Keratinocyte (primary cell): ENCODE measurements at regions not wholly inside any gene's neighbourhood (a gene's known extent, or its start where the extent isn't known, plus 50 kb on each side); places are given as distances from the start of the nearest gene placed in this dataset.

ENCODE experiments used
- DNase-seq: peaks from one replicate; pipeline ENCODE4 v3.0.0-alpha.2; 2011; ENCODE audit warnings: low read depth, missing footprints, low spot score
- FAIRE-seq: peaks from 2 replicates; lab custom pipeline; 2011; peaks lifted over from hg19 to GRCh38; lab: Jason Lieb, UNC
- H2AFZ ChIP-seq: 2 replicates; pipeline ENCODE4 v1.6.0; 2012; ENCODE audit warnings: low read length, control low read depth, inconsistent platforms; ENCODE audit not compliant: control insufficient read depth
- H3K27ac ChIP-seq: 2 replicates; pipeline ENCODE4 v1.5.1; 2011; ENCODE audit warnings: low read length; ENCODE audit not compliant: control insufficient read depth, insufficient read depth
- H3K27me3 ChIP-seq: 3 replicates; pipeline ENCODE4 v1.6.0; 2011; ENCODE audit warnings: low read length; ENCODE audit not compliant: control insufficient read depth, insufficient read depth; ENCODE audit errors: extremely low read depth
- H3K36me3 ChIP-seq, 2 experiments: 2 replicates in 1 of 2; 3 replicates in 1 of 2; pipeline ENCODE4 v1.5.1; 2011; ENCODE audit warnings: low read length in 2 of 2, mild to moderate bottlenecking in 1 of 2; ENCODE audit not compliant: control insufficient read depth in 2 of 2, insufficient read depth in 2 of 2; ENCODE audit errors: extremely low read depth in 1 of 2
- H3K4me1 ChIP-seq: 3 replicates; pipeline ENCODE4 v1.5.1; 2011; ENCODE audit warnings: low read length; ENCODE audit not compliant: control insufficient read depth, insufficient read depth; ENCODE audit errors: extremely low read depth
- H3K4me2 ChIP-seq: 3 replicates; pipeline ENCODE4 v1.6.0; 2011; ENCODE audit warnings: low read depth, low read length; ENCODE audit not compliant: control insufficient read depth, insufficient read depth; ENCODE audit errors: extremely low read depth
- H3K4me3 ChIP-seq, 3 experiments: fragments of 200-600 bp in 1 of 3; sonication (generic) in 1 of 3; 2 replicates in 2 of 3; 3 replicates in 1 of 3; pipeline ENCODE4 v1.5.1; 2011 to 2016; ENCODE audit warnings: low read length in 3 of 3, mild to moderate bottlenecking in 3 of 3, control low read depth in 2 of 3, inconsistent platforms in 1 of 3, low read depth in 1 of 3, mixed read lengths in 1 of 3, mixed run types in 1 of 3, moderate library complexity in 1 of 3; ENCODE audit not compliant: control insufficient read depth in 2 of 3, insufficient read depth in 2 of 3; ENCODE audit errors: extremely low read depth in 1 of 3
- H3K79me2 ChIP-seq: 2 replicates; pipeline ENCODE4 v1.6.0; 2012; ENCODE audit warnings: low read length; ENCODE audit not compliant: control insufficient read depth, insufficient read depth
- H3K9ac ChIP-seq: 3 replicates; pipeline ENCODE4 v1.6.0; 2011; ENCODE audit warnings: low read length; ENCODE audit not compliant: control insufficient read depth, insufficient read depth; ENCODE audit errors: extremely low read depth
- H3K9me1 ChIP-seq: 3 replicates; pipeline ENCODE4 v1.6.0; 2011; ENCODE audit warnings: low read length; ENCODE audit not compliant: control insufficient read depth, insufficient read depth; ENCODE audit errors: extremely low read depth
- H3K9me3 ChIP-seq: 2 replicates; pipeline ENCODE4 v1.5.1; 2012; ENCODE audit warnings: low read depth, low read length; ENCODE audit not compliant: control insufficient read depth
- H4K20me1 ChIP-seq: 3 replicates; pipeline ENCODE4 v1.6.0; 2011; ENCODE audit warnings: low read length; ENCODE audit not compliant: control insufficient read depth, insufficient read depth; ENCODE audit errors: extremely low read depth
- EZH2 ChIP-seq: IDR thresholded peaks from one replicate; pipeline ENCODE4 v1.6.1; 2012; ENCODE audit warnings: inconsistent platforms, mild to moderate bottlenecking, low read length, moderate library complexity
- dilution Hi-C: fragments of 300-500 bp; cut with MboI; formaldehyde crosslinking; loops from one replicate; pipeline ENCODE4 v1.7.0; 2020; ENCODE audit warnings: low sequenced_read_pairs; ENCODE audit not compliant: extremely low pct_ligation_motif_present
- TF ChIP-seq, protein P1 (sequence below), 3 experiments: IDR thresholded peaks in 1 of 3; conservative IDR thresholded peaks in 1 of 3; optimal IDR thresholded peaks in 1 of 3; 2 replicates in 2 of 3; 3 replicates in 1 of 3; pipeline versions ENCODE3 to v1.5.1; 2011; ENCODE audit warnings: low read length in 3 of 3, mild to moderate bottlenecking in 3 of 3, moderate library complexity in 2 of 3, control low read depth in 1 of 3, inconsistent platforms in 1 of 3; ENCODE audit not compliant: insufficient read depth in 2 of 3; ENCODE audit errors: extremely low read depth in 1 of 3

DNA sequence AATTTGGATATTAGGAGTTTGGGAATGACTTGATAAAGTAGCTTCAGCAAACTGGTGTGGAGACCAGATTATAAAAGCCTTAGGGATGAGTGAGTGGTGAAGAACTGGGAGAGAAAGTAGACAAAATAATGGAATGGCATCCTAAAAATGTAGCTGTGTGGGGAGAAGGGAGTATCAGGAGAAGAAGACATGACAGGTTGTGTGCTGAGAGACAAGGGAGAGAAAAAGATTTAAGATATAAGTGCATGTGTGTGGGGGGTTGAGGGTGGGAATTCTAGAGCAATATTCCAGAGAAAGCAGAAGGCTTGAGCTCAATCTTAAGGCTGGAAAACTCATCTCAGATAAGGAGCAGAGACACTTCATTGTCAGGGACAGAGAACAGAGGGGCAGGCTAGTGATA, 159.5 kb downstream of the HNMT start:
- H3K4me2 ChIP-seq, result no peak overlapping the region
- peaks cover 24% of the 10 kb centered on the region for H3K4me1 ChIP-seq
- FAIRE-seq (no peak), DNase-seq (no peak)
- no peak overlapping the region for H3K4me3 ChIP-seq
- H3K9me3 ChIP-seq, result no peaks in the 10 kb centered on the region
- H3K9ac ChIP-seq, result no peak overlapping the region
- no peaks in the 10 kb centered on the region for H3K9me1 ChIP-seq
- dilution Hi-C loops, result no loop called here
- H3K36me3 ChIP-seq, result no peaks in the 10 kb centered on the region
- no peak overlapping the region for H3K27ac ChIP-seq
- H3K27me3 ChIP-seq, result no peaks in the 10 kb centered on the region
- TF ChIP-seq, protein P1, sequence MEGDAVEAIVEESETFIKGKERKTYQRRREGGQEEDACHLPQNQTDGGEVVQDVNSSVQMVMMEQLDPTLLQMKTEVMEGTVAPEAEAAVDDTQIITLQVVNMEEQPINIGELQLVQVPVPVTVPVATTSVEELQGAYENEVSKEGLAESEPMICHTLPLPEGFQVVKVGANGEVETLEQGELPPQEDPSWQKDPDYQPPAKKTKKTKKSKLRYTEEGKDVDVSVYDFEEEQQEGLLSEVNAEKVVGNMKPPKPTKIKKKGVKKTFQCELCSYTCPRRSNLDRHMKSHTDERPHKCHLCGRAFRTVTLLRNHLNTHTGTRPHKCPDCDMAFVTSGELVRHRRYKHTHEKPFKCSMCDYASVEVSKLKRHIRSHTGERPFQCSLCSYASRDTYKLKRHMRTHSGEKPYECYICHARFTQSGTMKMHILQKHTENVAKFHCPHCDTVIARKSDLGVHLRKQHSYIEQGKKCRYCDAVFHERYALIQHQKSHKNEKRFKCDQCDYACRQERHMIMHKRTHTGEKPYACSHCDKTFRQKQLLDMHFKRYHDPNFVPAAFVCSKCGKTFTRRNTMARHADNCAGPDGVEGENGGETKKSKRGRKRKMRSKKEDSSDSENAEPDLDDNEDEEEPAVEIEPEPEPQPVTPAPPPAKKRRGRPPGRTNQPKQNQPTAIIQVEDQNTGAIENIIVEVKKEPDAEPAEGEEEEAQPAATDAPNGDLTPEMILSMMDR (optimal IDR thresholded peaks at IDR 0.05 in 1 of 3, IDR thresholded peaks at IDR 0.05 in 1 of 3, conservative IDR thresholded peaks at IDR 0.05 in 1 of 3; ENCODE audit: extremely low read depth in 1 of 3, insufficient read depth in 2 of 3, low read length in 3 of 3), result no peak
- no peak for TF ChIP-seq EZH2
- no peak overlapping the region for H2AFZ ChIP-seq
- no peaks in the 10 kb centered on the region for H4K20me1 ChIP-seq
- H3K79me2 ChIP-seq, result no peaks in the 10 kb centered on the region

DNA sequence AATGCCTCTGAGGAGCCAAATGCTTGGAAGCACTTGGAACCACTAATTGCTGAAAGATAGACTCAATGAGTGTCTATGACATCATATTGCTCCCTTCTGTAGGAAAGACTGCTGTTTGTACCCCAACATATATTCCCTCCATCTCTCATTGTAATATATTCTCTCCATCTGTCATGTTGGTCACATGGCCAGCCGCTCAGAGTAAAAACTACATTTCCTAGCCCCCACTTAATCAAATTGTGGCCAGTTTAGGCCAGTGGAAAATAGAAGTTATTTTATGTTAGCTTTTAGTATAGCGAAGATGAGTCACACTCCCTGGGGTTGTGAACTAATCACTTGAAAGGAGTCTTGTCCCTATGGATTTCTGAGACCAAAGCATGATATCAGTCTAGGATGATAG, 160.2 kb downstream of the HNMT start:
- H3K4me1 ChIP-seq, result peaks cover 24% of the 10 kb centered on the region
- dilution Hi-C loops, result no loop called here
- H3K36me3 ChIP-seq, result no peaks in the 10 kb centered on the region
- no peaks in the 10 kb centered on the region for H4K20me1 ChIP-seq
- DNase-seq (no peak), FAIRE-seq (no peak)
- no peaks in the 10 kb centered on the region for H3K27me3 ChIP-seq
- H3K79me2 ChIP-seq, result no peaks in the 10 kb centered on the region
- H3K9ac ChIP-seq, result no peak overlapping the region
- no peaks in the 10 kb centered on the region for H3K9me1 ChIP-seq
- TF ChIP-seq, protein P1 (optimal IDR thresholded peaks at IDR 0.05 in 1 of 3, IDR thresholded peaks at IDR 0.05 in 1 of 3, conservative IDR thresholded peaks at IDR 0.05 in 1 of 3; ENCODE audit: extremely low read depth in 1 of 3, insufficient read depth in 2 of 3, low read length in 3 of 3), result no peak
- no peak for TF ChIP-seq EZH2
- H3K27ac ChIP-seq, result no peak overlapping the region
- no peaks in the 10 kb centered on the region for H3K9me3 ChIP-seq
- H3K4me2 ChIP-seq, result no peak overlapping the region
- no peak overlapping the region for H2AFZ ChIP-seq
- H3K4me3 ChIP-seq, result no peak overlapping the region
